GM23338 (cell line): ENCODE measurements at regions not wholly inside any gene's neighbourhood (a gene's known extent, or its start where the extent isn't known, plus 50 kb on each side); places are given as distances from the start of the nearest gene placed in this dataset.

Experiments used
- ATAC-seq: fragments of 200-7000 bp; cut with Tn5 transposase; 3 replicates; pipeline ENCODE4 v1.9.1; 2020
- DNase-seq: peaks from one replicate; pipeline ENCODE4 v3.0.0-alpha.2; 2015; ENCODE audit warnings: low spot score
- H2AFZ ChIP-seq: fragments of 200-600 bp; sonication (generic); 2 replicates; pipeline ENCODE4 v1.8.0; 2016; ENCODE audit warnings: antibody characterized with exemption, mild to moderate bottlenecking, moderate library complexity
- H3F3A ChIP-seq: fragments of 200-600 bp; sonication (generic); replicated peaks from 2 replicates; pipeline ENCODE4 v1.8.0; 2017; ENCODE audit warnings: antibody characterized with exemption, mixed run types, low read depth
- H3K27ac ChIP-seq: fragments of 200-600 bp; sonication (generic); 2 replicates; pipeline ENCODE4 v1.6.1; 2016; ENCODE audit warnings: low read depth
- H3K27me3 ChIP-seq: fragments of 200-600 bp; sonication (generic); 2 replicates; pipeline ENCODE4 v1.8.0; 2016; ENCODE audit warnings: mild to moderate bottlenecking, mixed run types, moderate library complexity; ENCODE audit not compliant: insufficient read depth
- H3K36me3 ChIP-seq: fragments of 200-600 bp; sonication (generic); 2 replicates; pipeline ENCODE4 v1.8.0; 2016; ENCODE audit warnings: mild to moderate bottlenecking; ENCODE audit not compliant: insufficient read depth
- H3K4me1 ChIP-seq: fragments of 200-600 bp; sonication (generic); 2 replicates; pipeline ENCODE4 v1.8.0; 2016; ENCODE audit warnings: mild to moderate bottlenecking, moderate library complexity; ENCODE audit not compliant: insufficient read depth
- H3K4me2 ChIP-seq: fragments of 200-600 bp; sonication (generic); 2 replicates; pipeline ENCODE4 v1.7.1; 2017; ENCODE audit warnings: mixed run types
- H3K4me3 ChIP-seq: fragments of 200-600 bp; sonication (generic); 2 replicates; pipeline ENCODE4 v1.6.1; 2016; ENCODE audit warnings: mixed run types
- H3K79me2 ChIP-seq: fragments of 200-600 bp; sonication (generic); replicated peaks from 2 replicates; pipeline ENCODE4 v1.8.0; 2017; ENCODE audit warnings: mild to moderate bottlenecking; ENCODE audit not compliant: insufficient read depth
- H3K9me2 ChIP-seq: fragments of 200-600 bp; sonication (generic); 2 replicates; pipeline ENCODE4 v1.8.0; 2017; ENCODE audit not compliant: insufficient read depth
- H4K20me1 ChIP-seq: fragments of 200-600 bp; sonication (generic); replicated peaks from 2 replicates; pipeline ENCODE4 v1.8.0; 2017; ENCODE audit warnings: mild to moderate bottlenecking; ENCODE audit not compliant: insufficient read depth
- H3K27ac Mint-ChIP-seq: 2 replicates; pipeline ENCODE4 v1.8.0; 2020; ENCODE audit warnings: inconsistent platforms, mild to moderate bottlenecking, moderate library complexity, mixed read lengths
- H3K27me3 Mint-ChIP-seq: 3 replicates; pipeline ENCODE4 v1.8.0; 2022; ENCODE audit warnings: low read depth, mild to moderate bottlenecking, moderate library complexity, mixed read lengths, inconsistent platforms; ENCODE audit not compliant: insufficient read depth, poor library complexity
- H3K36me3 Mint-ChIP-seq: 3 replicates; pipeline ENCODE4 v1.8.0; 2021; ENCODE audit warnings: low read depth, mild to moderate bottlenecking, inconsistent platforms, moderate library complexity, mixed read lengths
- H3K4me1 Mint-ChIP-seq: 3 replicates; pipeline ENCODE4 v1.8.0; 2020; ENCODE audit warnings: mild to moderate bottlenecking, inconsistent platforms, mixed read lengths
- H3K4me3 Mint-ChIP-seq: 3 replicates; pipeline ENCODE4 v1.8.0; 2021; ENCODE audit warnings: moderate library complexity, mild to moderate bottlenecking, inconsistent platforms, mixed read lengths
- H3K9me3 Mint-ChIP-seq: 3 replicates; pipeline ENCODE4 v1.8.0; 2020; ENCODE audit warnings: moderate library complexity, mild to moderate bottlenecking, inconsistent platforms, mixed read lengths
- CREB1 ChIP-seq: fragments of 250-450 bp; sonication (Bioruptor Pico); IDR thresholded peaks from 2 replicates; pipeline ENCODE4 v1.5.0; 2020; ENCODE audit warnings: low read depth, mild to moderate bottlenecking, moderate library complexity
- CTCF ChIP-seq, 2 experiments: fragments of 200-600 bp in 1 of 2; sonication (generic) in 1 of 2; conservative IDR thresholded peaks; 2 replicates each; pipeline versions ENCODE4 v1.5.1 to v1.6.1; 2016 to 2017; ENCODE audit warnings: antibody characterized with exemption in 2 of 2, low read depth in 2 of 2, mild to moderate bottlenecking in 2 of 2, moderate library complexity in 1 of 2
- EZH2 ChIP-seq: fragments of 200-600 bp; sonication (generic); IDR thresholded peaks from one replicate; pipeline ENCODE4 v1.8.0; 2017; ENCODE audit warnings: antibody characterized with exemption, mild to moderate bottlenecking, low read depth; ENCODE audit not compliant: unreplicated experiment
- EZH2phosphoT487 ChIP-seq: fragments of 200-600 bp; sonication (generic); IDR thresholded peaks from one replicate; pipeline ENCODE4 v1.8.1; 2018; ENCODE audit warnings: antibody characterized with exemption; ENCODE audit not compliant: unreplicated experiment
- JUNB ChIP-seq: IDR thresholded peaks from one replicate; pipeline ENCODE4 v1.6.1; 2016; ENCODE audit warnings: antibody characterized with exemption; ENCODE audit not compliant: unreplicated experiment
- NANOG ChIP-seq: IDR thresholded peaks from 2 replicates; pipeline ENCODE4 v1.6.1; 2016; ENCODE audit warnings: antibody characterized with exemption, borderline replicate concordance
- STAT1 ChIP-seq: IDR thresholded peaks from one replicate; pipeline ENCODE4 v1.6.1; 2016; ENCODE audit warnings: antibody characterized with exemption; ENCODE audit not compliant: unreplicated experiment
- ZNF114 ChIP-seq: fragments of 250-450 bp; sonication (Bioruptor Pico); IDR thresholded peaks from 2 replicates; pipeline ENCODE4 v1.5.0; 2020; ENCODE audit warnings: mild to moderate bottlenecking, moderate library complexity
- ZNF331 ChIP-seq: fragments of 250-450 bp; sonication (Bioruptor Pico); IDR thresholded peaks from 2 replicates; pipeline ENCODE4 v1.5.0; 2020; ENCODE audit warnings: low read depth, mild to moderate bottlenecking, moderate library complexity
- TF ChIP-seq, protein P1 (sequence below): IDR thresholded peaks from 2 replicates; pipeline ENCODE4 v1.6.1; 2016; ENCODE audit warnings: antibody characterized with exemption
- TF ChIP-seq, protein P2 (sequence below): fragments of 250-450 bp; sonication (Bioruptor Pico); IDR thresholded peaks from 2 replicates; pipeline ENCODE4 v1.5.0; 2020; ENCODE audit warnings: mild to moderate bottlenecking, moderate library complexity
- TF ChIP-seq, protein P3 (sequence below): IDR thresholded peaks from one replicate; pipeline ENCODE4 v1.6.1; 2018; ENCODE audit warnings: antibody characterized with exemption; ENCODE audit not compliant: unreplicated experiment

DNA sequence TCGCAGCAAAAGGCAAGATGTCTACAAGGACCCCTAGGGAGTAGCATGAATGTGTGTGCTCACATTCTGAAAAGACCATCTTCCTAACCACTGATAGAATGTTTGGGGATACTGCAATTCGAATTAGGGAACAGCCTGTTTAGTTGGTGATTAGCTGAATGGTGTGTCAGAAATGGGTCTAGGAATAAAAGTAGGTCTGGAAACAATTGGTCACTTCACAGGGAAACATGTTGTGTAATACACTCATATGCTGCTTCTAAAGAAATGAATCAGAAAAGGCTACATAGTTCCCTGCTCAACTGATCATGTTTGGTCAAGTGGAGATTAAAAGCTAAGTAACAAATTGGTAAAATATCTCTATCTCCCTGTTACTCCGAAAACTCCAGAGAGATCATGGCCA is 2362.4 kb upstream of the TENM3 start (continued):
- TF ChIP-seq CTCF (conservative IDR thresholded peaks at IDR 0.05; ENCODE audit: low read depth in 2 of 2) (no peak), CREB1 (CRISPR knock-in tag) (no peak), NANOG (no peak), JUNB (no peak)
- TF ChIP-seq, protein P1, sequence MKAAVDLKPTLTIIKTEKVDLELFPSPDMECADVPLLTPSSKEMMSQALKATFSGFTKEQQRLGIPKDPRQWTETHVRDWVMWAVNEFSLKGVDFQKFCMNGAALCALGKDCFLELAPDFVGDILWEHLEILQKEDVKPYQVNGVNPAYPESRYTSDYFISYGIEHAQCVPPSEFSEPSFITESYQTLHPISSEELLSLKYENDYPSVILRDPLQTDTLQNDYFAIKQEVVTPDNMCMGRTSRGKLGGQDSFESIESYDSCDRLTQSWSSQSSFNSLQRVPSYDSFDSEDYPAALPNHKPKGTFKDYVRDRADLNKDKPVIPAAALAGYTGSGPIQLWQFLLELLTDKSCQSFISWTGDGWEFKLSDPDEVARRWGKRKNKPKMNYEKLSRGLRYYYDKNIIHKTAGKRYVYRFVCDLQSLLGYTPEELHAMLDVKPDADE: no peak

DNA sequence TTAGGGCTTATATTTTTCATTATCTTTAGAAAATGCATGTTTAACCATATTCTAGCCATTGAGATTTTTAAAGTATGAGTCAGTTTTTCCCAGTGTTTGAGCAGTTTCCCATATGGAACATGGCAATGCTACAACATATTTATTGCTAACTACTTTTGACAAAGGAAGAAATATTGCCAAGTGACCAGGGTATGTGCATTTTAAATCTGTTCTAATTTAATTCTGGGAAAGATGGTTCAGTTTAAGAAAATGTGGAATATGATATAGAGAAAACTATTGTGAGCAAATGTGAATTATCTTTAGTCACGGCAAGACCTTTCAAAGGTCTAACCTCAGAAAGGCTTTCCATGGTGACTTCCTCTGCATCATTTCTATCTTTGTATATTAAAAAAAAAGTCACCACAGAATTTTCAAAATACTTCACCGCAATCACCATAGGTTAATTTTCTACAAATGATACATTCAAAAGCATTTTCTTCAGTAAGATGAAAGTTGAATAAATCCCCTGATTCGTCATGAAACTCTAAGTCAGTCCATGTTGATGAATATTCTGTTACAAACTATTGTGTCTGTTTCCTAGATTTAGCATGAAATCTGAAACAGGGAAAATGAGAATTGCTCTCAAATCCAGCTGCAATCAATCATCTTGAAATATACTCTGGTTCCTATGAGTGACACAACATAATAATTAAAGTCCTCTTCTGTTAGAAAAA is 2349.0 kb upstream of the TENM3 start:
- Histone ChIP-seq H3F3A (no peaks in the 10 kb centered on the region), H3K4me2 (no peak overlapping the region), H3K27me3 (no peaks in the 10 kb centered on the region), H2AFZ (no peak overlapping the region), H3K4me1 (no peaks in the 10 kb centered on the region), H3K36me3 (no peaks in the 10 kb centered on the region), H3K4me3 (no peak overlapping the region), H3K9me2 (peaks cover 8% of the 10 kb centered on the region; the same call in 1 of the 2 replicates), H3K27ac (no peak overlapping the region), H4K20me1 (no peaks in the 10 kb centered on the region), H3K79me2 (no peaks in the 10 kb centered on the region)
- Mint-ChIP-seq H3K27ac (no peak overlapping the region), H3K4me3 (no peak overlapping the region), H3K4me1 (no peaks in the 10 kb centered on the region), H3K27me3 (no peaks in the 10 kb centered on the region), H3K9me3 (peaks cover 13% of the 10 kb centered on the region), H3K36me3 (no peaks in the 10 kb centered on the region)
- DNase-seq: no peak
- no peak for ATAC-seq
- TF ChIP-seq ZNF331 (CRISPR knock-in tag): no peak
- TF ChIP-seq, protein P2, sequence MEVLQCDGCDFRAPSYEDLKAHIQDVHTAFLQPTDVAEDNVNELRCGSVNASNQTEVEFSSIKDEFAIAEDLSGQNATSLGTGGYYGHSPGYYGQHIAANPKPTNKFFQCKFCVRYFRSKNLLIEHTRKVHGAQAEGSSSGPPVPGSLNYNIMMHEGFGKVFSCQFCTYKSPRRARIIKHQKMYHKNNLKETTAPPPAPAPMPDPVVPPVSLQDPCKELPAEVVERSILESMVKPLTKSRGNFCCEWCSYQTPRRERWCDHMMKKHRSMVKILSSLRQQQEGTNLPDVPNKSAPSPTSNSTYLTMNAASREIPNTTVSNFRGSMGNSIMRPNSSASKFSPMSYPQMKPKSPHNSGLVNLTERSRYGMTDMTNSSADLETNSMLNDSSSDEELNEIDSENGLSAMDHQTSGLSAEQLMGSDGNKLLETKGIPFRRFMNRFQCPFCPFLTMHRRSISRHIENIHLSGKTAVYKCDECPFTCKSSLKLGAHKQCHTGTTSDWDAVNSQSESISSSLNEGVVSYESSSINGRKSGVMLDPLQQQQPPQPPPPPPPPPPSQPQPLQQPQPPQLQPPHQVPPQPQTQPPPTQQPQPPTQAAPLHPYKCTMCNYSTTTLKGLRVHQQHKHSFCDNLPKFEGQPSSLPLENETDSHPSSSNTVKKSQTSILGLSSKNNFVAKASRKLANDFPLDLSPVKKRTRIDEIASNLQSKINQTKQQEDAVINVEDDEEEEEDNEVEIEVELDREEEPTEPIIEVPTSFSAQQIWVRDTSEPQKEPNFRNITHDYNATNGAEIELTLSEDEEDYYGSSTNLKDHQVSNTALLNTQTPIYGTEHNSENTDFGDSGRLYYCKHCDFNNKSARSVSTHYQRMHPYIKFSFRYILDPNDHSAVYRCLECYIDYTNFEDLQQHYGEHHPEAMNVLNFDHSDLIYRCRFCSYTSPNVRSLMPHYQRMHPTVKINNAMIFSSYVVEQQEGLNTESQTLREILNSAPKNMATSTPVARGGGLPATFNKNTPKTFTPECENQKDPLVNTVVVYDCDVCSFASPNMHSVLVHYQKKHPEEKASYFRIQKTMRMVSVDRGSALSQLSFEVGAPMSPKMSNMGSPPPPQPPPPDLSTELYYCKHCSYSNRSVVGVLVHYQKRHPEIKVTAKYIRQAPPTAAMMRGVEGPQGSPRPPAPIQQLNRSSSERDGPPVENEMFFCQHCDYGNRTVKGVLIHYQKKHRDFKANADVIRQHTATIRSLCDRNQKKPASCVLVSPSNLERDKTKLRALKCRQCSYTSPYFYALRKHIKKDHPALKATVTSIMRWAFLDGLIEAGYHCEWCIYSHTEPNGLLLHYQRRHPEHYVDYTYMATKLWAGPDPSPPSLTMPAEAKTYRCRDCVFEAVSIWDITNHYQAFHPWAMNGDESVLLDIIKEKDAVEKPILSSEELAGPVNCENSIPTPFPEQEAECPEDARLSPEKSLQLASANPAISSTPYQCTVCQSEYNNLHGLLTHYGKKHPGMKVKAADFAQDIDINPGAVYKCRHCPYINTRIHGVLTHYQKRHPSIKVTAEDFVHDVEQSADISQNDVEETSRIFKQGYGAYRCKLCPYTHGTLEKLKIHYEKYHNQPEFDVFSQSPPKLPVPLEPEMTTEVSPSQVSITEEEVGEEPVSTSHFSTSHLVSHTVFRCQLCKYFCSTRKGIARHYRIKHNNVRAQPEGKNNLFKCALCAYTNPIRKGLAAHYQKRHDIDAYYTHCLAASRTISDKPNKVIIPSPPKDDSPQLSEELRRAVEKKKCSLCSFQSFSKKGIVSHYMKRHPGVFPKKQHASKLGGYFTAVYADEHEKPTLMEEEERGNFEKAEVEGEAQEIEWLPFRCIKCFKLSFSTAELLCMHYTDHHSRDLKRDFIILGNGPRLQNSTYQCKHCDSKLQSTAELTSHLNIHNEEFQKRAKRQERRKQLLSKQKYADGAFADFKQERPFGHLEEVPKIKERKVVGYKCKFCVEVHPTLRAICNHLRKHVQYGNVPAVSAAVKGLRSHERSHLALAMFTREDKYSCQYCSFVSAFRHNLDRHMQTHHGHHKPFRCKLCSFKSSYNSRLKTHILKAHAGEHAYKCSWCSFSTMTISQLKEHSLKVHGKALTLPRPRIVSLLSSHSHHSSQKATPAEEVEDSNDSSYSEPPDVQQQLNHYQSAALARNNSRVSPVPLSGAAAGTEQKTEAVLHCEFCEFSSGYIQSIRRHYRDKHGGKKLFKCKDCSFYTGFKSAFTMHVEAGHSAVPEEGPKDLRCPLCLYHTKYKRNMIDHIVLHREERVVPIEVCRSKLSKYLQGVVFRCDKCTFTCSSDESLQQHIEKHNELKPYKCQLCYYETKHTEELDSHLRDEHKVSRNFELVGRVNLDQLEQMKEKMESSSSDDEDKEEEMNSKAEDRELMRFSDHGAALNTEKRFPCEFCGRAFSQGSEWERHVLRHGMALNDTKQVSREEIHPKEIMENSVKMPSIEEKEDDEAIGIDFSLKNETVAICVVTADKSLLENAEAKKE (CRISPR knock-in tag): no peak
- no peak for TF ChIP-seq EZH2phosphoT487
- TF ChIP-seq EZH2: no peak
- TF ChIP-seq, protein P3, sequence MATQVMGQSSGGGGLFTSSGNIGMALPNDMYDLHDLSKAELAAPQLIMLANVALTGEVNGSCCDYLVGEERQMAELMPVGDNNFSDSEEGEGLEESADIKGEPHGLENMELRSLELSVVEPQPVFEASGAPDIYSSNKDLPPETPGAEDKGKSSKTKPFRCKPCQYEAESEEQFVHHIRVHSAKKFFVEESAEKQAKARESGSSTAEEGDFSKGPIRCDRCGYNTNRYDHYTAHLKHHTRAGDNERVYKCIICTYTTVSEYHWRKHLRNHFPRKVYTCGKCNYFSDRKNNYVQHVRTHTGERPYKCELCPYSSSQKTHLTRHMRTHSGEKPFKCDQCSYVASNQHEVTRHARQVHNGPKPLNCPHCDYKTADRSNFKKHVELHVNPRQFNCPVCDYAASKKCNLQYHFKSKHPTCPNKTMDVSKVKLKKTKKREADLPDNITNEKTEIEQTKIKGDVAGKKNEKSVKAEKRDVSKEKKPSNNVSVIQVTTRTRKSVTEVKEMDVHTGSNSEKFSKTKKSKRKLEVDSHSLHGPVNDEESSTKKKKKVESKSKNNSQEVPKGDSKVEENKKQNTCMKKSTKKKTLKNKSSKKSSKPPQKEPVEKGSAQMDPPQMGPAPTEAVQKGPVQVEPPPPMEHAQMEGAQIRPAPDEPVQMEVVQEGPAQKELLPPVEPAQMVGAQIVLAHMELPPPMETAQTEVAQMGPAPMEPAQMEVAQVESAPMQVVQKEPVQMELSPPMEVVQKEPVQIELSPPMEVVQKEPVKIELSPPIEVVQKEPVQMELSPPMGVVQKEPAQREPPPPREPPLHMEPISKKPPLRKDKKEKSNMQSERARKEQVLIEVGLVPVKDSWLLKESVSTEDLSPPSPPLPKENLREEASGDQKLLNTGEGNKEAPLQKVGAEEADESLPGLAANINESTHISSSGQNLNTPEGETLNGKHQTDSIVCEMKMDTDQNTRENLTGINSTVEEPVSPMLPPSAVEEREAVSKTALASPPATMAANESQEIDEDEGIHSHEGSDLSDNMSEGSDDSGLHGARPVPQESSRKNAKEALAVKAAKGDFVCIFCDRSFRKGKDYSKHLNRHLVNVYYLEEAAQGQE: no peak
- no peak for TF ChIP-seq CREB1 (CRISPR knock-in tag)
- TF ChIP-seq STAT1: no peak
- TF ChIP-seq ZNF114 (CRISPR knock-in tag): no peak
- no peak for TF ChIP-seq JUNB
